GM23338 (cell line): ENCODE measurements at regions not wholly inside any gene's neighbourhood (a gene's known extent, or its start where the extent isn't known, plus 50 kb on each side); places are given as distances from the start of the nearest gene placed in this dataset.

Experiments used
- ATAC-seq: fragments of 200-7000 bp; cut with Tn5 transposase; 3 replicates; pipeline ENCODE4 v1.9.1; 2020
- DNase-seq: peaks from one replicate; pipeline ENCODE4 v3.0.0-alpha.2; 2015; ENCODE audit warnings: low spot score
- H2AFZ ChIP-seq: fragments of 200-600 bp; sonication (generic); 2 replicates; pipeline ENCODE4 v1.8.0; 2016; ENCODE audit warnings: antibody characterized with exemption, mild to moderate bottlenecking, moderate library complexity
- H3F3A ChIP-seq: fragments of 200-600 bp; sonication (generic); replicated peaks from 2 replicates; pipeline ENCODE4 v1.8.0; 2017; ENCODE audit warnings: antibody characterized with exemption, mixed run types, low read depth
- H3K27ac ChIP-seq: fragments of 200-600 bp; sonication (generic); 2 replicates; pipeline ENCODE4 v1.6.1; 2016; ENCODE audit warnings: low read depth
- H3K27me3 ChIP-seq: fragments of 200-600 bp; sonication (generic); 2 replicates; pipeline ENCODE4 v1.8.0; 2016; ENCODE audit warnings: mild to moderate bottlenecking, mixed run types, moderate library complexity; ENCODE audit not compliant: insufficient read depth
- H3K36me3 ChIP-seq: fragments of 200-600 bp; sonication (generic); 2 replicates; pipeline ENCODE4 v1.8.0; 2016; ENCODE audit warnings: mild to moderate bottlenecking; ENCODE audit not compliant: insufficient read depth
- H3K4me1 ChIP-seq: fragments of 200-600 bp; sonication (generic); 2 replicates; pipeline ENCODE4 v1.8.0; 2016; ENCODE audit warnings: mild to moderate bottlenecking, moderate library complexity; ENCODE audit not compliant: insufficient read depth
- H3K4me2 ChIP-seq: fragments of 200-600 bp; sonication (generic); 2 replicates; pipeline ENCODE4 v1.7.1; 2017; ENCODE audit warnings: mixed run types
- H3K4me3 ChIP-seq: fragments of 200-600 bp; sonication (generic); 2 replicates; pipeline ENCODE4 v1.6.1; 2016; ENCODE audit warnings: mixed run types
- H3K79me2 ChIP-seq: fragments of 200-600 bp; sonication (generic); replicated peaks from 2 replicates; pipeline ENCODE4 v1.8.0; 2017; ENCODE audit warnings: mild to moderate bottlenecking; ENCODE audit not compliant: insufficient read depth
- H3K9me2 ChIP-seq: fragments of 200-600 bp; sonication (generic); 2 replicates; pipeline ENCODE4 v1.8.0; 2017; ENCODE audit not compliant: insufficient read depth
- H4K20me1 ChIP-seq: fragments of 200-600 bp; sonication (generic); replicated peaks from 2 replicates; pipeline ENCODE4 v1.8.0; 2017; ENCODE audit warnings: mild to moderate bottlenecking; ENCODE audit not compliant: insufficient read depth
- H3K27ac Mint-ChIP-seq: 2 replicates; pipeline ENCODE4 v1.8.0; 2020; ENCODE audit warnings: inconsistent platforms, mild to moderate bottlenecking, moderate library complexity, mixed read lengths
- H3K27me3 Mint-ChIP-seq: 3 replicates; pipeline ENCODE4 v1.8.0; 2022; ENCODE audit warnings: low read depth, mild to moderate bottlenecking, moderate library complexity, mixed read lengths, inconsistent platforms; ENCODE audit not compliant: insufficient read depth, poor library complexity
- H3K36me3 Mint-ChIP-seq: 3 replicates; pipeline ENCODE4 v1.8.0; 2021; ENCODE audit warnings: low read depth, mild to moderate bottlenecking, inconsistent platforms, moderate library complexity, mixed read lengths
- H3K4me1 Mint-ChIP-seq: 3 replicates; pipeline ENCODE4 v1.8.0; 2020; ENCODE audit warnings: mild to moderate bottlenecking, inconsistent platforms, mixed read lengths
- H3K4me3 Mint-ChIP-seq: 3 replicates; pipeline ENCODE4 v1.8.0; 2021; ENCODE audit warnings: moderate library complexity, mild to moderate bottlenecking, inconsistent platforms, mixed read lengths
- H3K9me3 Mint-ChIP-seq: 3 replicates; pipeline ENCODE4 v1.8.0; 2020; ENCODE audit warnings: moderate library complexity, mild to moderate bottlenecking, inconsistent platforms, mixed read lengths
- ETS1 ChIP-seq: IDR thresholded peaks from 2 replicates; pipeline ENCODE4 v1.6.1; 2016; ENCODE audit warnings: antibody characterized with exemption
- REST ChIP-seq: IDR thresholded peaks from one replicate; pipeline ENCODE4 v1.6.1; 2018; ENCODE audit warnings: antibody characterized with exemption; ENCODE audit not compliant: unreplicated experiment
- ZNF114 ChIP-seq: fragments of 250-450 bp; sonication (Bioruptor Pico); IDR thresholded peaks from 2 replicates; pipeline ENCODE4 v1.5.0; 2020; ENCODE audit warnings: mild to moderate bottlenecking, moderate library complexity
- ZNF462 ChIP-seq: fragments of 250-450 bp; sonication (Bioruptor Pico); IDR thresholded peaks from 2 replicates; pipeline ENCODE4 v1.5.0; 2020; ENCODE audit warnings: mild to moderate bottlenecking, moderate library complexity

- no peak for ATAC-seq
- H3K27ac Mint-ChIP-seq = no peak overlapping the region
- H3K4me1 Mint-ChIP-seq = no peaks in the 10 kb centered on the region
- H3K79me2 ChIP-seq = no peaks in the 10 kb centered on the region
- no peaks in the 10 kb centered on the region for H4K20me1 ChIP-seq
- no peak overlapping the region for H2AFZ ChIP-seq
- H3K36me3 Mint-ChIP-seq = no peaks in the 10 kb centered on the region
- no peak for DNase-seq
- H3K36me3 ChIP-seq = no peaks in the 10 kb centered on the region
- H3K9me3 Mint-ChIP-seq = no peaks in the 10 kb centered on the region; the same call in 2 of the 3 replicates
- H3K27me3 Mint-ChIP-seq = peaks cover 6% of the 10 kb centered on the region
- H3K4me3 Mint-ChIP-seq = no peak overlapping the region
- H3K4me2 ChIP-seq = no peak overlapping the region
- H3K9me2 ChIP-seq = peaks cover 34% of the 10 kb centered on the region
- H3K27ac ChIP-seq = no peak overlapping the region
- H3K27me3 ChIP-seq = no peaks in the 10 kb centered on the region
- H3K4me3 ChIP-seq = no peak overlapping the region
- no peak for TF ChIP-seq ZNF114 (CRISPR knock-in tag)
- H3K4me1 ChIP-seq = no peaks in the 10 kb centered on the region
- no peaks in the 10 kb centered on the region for H3F3A ChIP-seq
Observed at GRCh38 chr10:71157435-71157834, 54.9 kb upstream of the UNC5B start.

- Histone ChIP-seq H3K36me3 (no peaks in the 10 kb centered on the region), H3K4me1 (no peaks in the 10 kb centered on the region), H2AFZ (no peak overlapping the region), H3K27me3 (no peaks in the 10 kb centered on the region), H3F3A (no peaks in the 10 kb centered on the region), H3K9me2 (peaks cover 34% of the 10 kb centered on the region), H3K79me2 (no peaks in the 10 kb centered on the region), H4K20me1 (no peaks in the 10 kb centered on the region), H3K4me2 (no peak overlapping the region), H3K27ac (no peak overlapping the region), H3K4me3 (no peak overlapping the region)
- Mint-ChIP-seq H3K4me1 (no peaks in the 10 kb centered on the region), H3K27me3 (peaks cover 6% of the 10 kb centered on the region), H3K36me3 (no peaks in the 10 kb centered on the region), H3K4me3 (no peak overlapping the region), H3K27ac (no peak overlapping the region), H3K9me3 (no peaks in the 10 kb centered on the region; the same call in 2 of the 3 replicates)
- no peak for ATAC-seq
- DNase-seq = no peak
- TF ChIP-seq ETS1 (no peak), ZNF462 (CRISPR knock-in tag) (no peak), REST (no peak)
Observed at GRCh38 chr10:71158251-71158650, 54.1 kb upstream of the UNC5B start.
